Mesendoderm (in vitro differentiated cells): ENCODE measurements at regions not wholly inside any gene's neighbourhood (a gene's known extent, or its start where the extent isn't known, plus 50 kb on each side); places are given as distances from the start of the nearest gene placed in this dataset.

Experiments used
- DNase-seq: peaks from one replicate; pipeline ENCODE4 v3.0.0; 2013
- H2AK5ac ChIP-seq: 2 replicates; pipeline ENCODE4 v1.6.1; 2013; ENCODE audit warnings: low read length, inconsistent platforms
- H2BK120ac ChIP-seq: 2 replicates; pipeline ENCODE4 v1.6.1; 2013; ENCODE audit warnings: low read depth, mild to moderate bottlenecking, low read length, moderate library complexity, mixed read lengths
- H2BK15ac ChIP-seq: replicated peaks from 2 replicates; pipeline ENCODE4 v1.6.1; 2013; ENCODE audit warnings: low read depth, mild to moderate bottlenecking, moderate library complexity
- H2BK5ac ChIP-seq: 2 replicates; pipeline ENCODE4 v1.6.1; 2013; ENCODE audit warnings: low read length, inconsistent platforms
- H3K18ac ChIP-seq: 2 replicates; pipeline ENCODE4 v1.6.1; 2013; ENCODE audit warnings: mild to moderate bottlenecking, low read length, mixed read lengths
- H3K23ac ChIP-seq: one replicate; pipeline ENCODE4 v1.6.1; 2013; ENCODE audit warnings: low read length
- H3K27ac ChIP-seq: 2 replicates; pipeline ENCODE4 v1.5.1; 2013; ENCODE audit warnings: low read depth, mild to moderate bottlenecking, inconsistent platforms, low read length, moderate library complexity
- H3K27me3 ChIP-seq: 2 replicates; pipeline ENCODE4 v1.6.1; 2013; ENCODE audit warnings: low read length, control low read depth, mild to moderate bottlenecking, inconsistent platforms; ENCODE audit not compliant: insufficient read depth, poor library complexity
- H3K36me3 ChIP-seq: 2 replicates; pipeline ENCODE4 v1.6.1; 2013; ENCODE audit warnings: low read length, inconsistent platforms; ENCODE audit not compliant: control insufficient read depth, insufficient read depth
- H3K4ac ChIP-seq: one replicate; pipeline ENCODE4 v1.6.1; 2013; ENCODE audit warnings: low read depth, mild to moderate bottlenecking, low read length, moderate library complexity
- H3K4me1 ChIP-seq: 2 replicates; pipeline ENCODE4 v1.6.1; 2013; ENCODE audit warnings: low read depth, low read length, inconsistent platforms; ENCODE audit not compliant: control insufficient read depth
- H3K4me2 ChIP-seq: 2 replicates; pipeline ENCODE4 v1.6.1; 2013; ENCODE audit warnings: low read length
- H3K4me3 ChIP-seq: 2 replicates; pipeline ENCODE4 v1.5.1; 2013; ENCODE audit warnings: mild to moderate bottlenecking, low read length
- H3K56ac ChIP-seq: one replicate; pipeline ENCODE4 v1.6.1; 2013; ENCODE audit warnings: low read length
- H3K79me1 ChIP-seq: 2 replicates; pipeline ENCODE4 v1.6.1; 2013; ENCODE audit warnings: low read length, inconsistent platforms
- H3K79me2 ChIP-seq: 2 replicates; pipeline ENCODE4 v1.6.1; 2013; ENCODE audit warnings: mild to moderate bottlenecking, low read length; ENCODE audit not compliant: control insufficient read depth, insufficient read depth
- H3K9ac ChIP-seq: 2 replicates; pipeline ENCODE4 v1.6.1; 2013; ENCODE audit warnings: low read length, inconsistent platforms
- H4K5ac ChIP-seq: one replicate; pipeline ENCODE4 v1.6.1; 2013; ENCODE audit warnings: low read length
- H4K8ac ChIP-seq: one replicate; pipeline ENCODE4 v1.6.1; 2013; ENCODE audit warnings: low read depth, mild to moderate bottlenecking, control low read depth, low read length, moderate library complexity
- WGBS: extraction: QIAGEN DNeasy Blood & Tissue Kit; methylation state at CpG from one replicate; pipeline ENCODE4 v1.1.7; 2013; ENCODE audit warnings: low lambda C conversion rate, missing lambda C conversion rate; ENCODE audit not compliant: insufficient coverage; ENCODE audit errors: extremely low coverage; 5-methylcytosine and 5-hydroxymethylcytosine counted together

- H3K79me1 ChIP-seq, result no peaks in the 10 kb centered on the region
- WGBS, result no CpG with 5 or more reads among the region's 8 CpGs
- H2BK120ac ChIP-seq, result no peak overlapping the region
- no peak overlapping the region for H2BK15ac ChIP-seq
- H3K79me2 ChIP-seq, result no peaks in the 10 kb centered on the region
- H4K5ac ChIP-seq, result no peak overlapping the region
- no peak overlapping the region for H3K23ac ChIP-seq
- no peaks in the 10 kb centered on the region for H3K36me3 ChIP-seq
- no peak for DNase-seq
- no peak overlapping the region for H3K4me2 ChIP-seq
- no peak overlapping the region for H3K9ac ChIP-seq
- H3K4me1 ChIP-seq, result no peaks in the 10 kb centered on the region
- no peak overlapping the region for H2BK5ac ChIP-seq
- H3K4me3 ChIP-seq, result no peak overlapping the region
- H2AK5ac ChIP-seq, result no peak overlapping the region
- no peak overlapping the region for H3K18ac ChIP-seq
- no peak overlapping the region for H3K56ac ChIP-seq
- H3K27ac ChIP-seq, result no peak overlapping the region
- H3K27me3 ChIP-seq, result no peaks in the 10 kb centered on the region
- no peak overlapping the region for H3K4ac ChIP-seq
- H4K8ac ChIP-seq, result no peak overlapping the region
These were observed 299.6 kb upstream of the SP4 start for GRCh38 chr7:21128062-21128817.

DNA sequence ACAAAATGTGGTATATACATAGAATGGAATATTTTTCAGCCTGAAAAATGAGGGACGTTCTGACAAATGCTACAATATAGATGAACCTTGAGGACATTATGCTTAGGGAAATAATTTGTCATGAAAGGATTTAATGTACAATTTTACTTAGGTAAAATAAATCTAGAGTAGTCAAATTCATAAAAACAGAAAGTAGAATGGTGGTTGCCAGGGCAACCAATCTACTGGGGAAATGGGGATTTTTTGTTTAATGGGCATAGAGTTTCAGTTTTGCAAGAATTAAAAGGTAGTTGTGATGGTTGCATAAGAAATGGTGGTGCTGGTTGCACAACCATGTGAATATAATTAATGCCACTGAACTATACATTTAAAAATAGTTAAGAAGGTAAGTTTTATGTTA, 296.0 kb upstream of the SP4 start:
- Histone ChIP-seq H3K4me3 (no peak overlapping the region), H3K4ac (no peak overlapping the region), H4K8ac (no peak overlapping the region), H4K5ac (no peak overlapping the region), H3K4me1 (no peaks in the 10 kb centered on the region), H3K27ac (no peak overlapping the region), H3K18ac (no peak overlapping the region), H2BK15ac (no peak overlapping the region), H2BK5ac (no peak overlapping the region), H2BK120ac (no peak overlapping the region), H3K36me3 (no peaks in the 10 kb centered on the region), H3K9ac (no peak overlapping the region), H3K56ac (no peak overlapping the region), H3K79me2 (no peaks in the 10 kb centered on the region), H3K79me1 (no peaks in the 10 kb centered on the region), H3K23ac (no peak overlapping the region), H2AK5ac (no peak overlapping the region), H3K27me3 (no peaks in the 10 kb centered on the region), H3K4me2 (no peak overlapping the region)
- DNase-seq, result no peak
- no CpG with 5 or more reads among the region's 1 CpG for WGBS

DNA sequence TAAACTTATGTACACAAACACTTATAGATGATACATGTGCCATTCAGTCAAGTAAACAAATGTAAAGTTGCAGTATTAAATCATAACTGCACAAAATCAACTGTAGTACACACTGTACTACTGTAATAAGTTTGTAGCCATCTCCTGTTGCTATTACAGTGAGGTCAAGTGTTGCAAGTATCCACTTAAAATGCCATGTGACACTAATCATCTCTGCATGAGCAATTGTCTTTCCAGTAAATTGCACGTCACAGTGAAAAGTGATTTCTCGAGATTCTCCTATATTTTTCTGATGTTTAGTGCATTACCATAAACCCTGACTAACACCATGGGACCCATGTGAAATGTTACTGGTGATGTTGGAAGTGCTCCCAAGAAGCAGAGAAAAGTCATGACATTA, 293.3 kb upstream of the SP4 start:
- H3K4ac ChIP-seq, result no peak overlapping the region
- no peak overlapping the region for H3K56ac ChIP-seq
- H3K27ac ChIP-seq, result no peak overlapping the region
- no peak overlapping the region for H2BK120ac ChIP-seq
- H3K36me3 ChIP-seq, result no peaks in the 10 kb centered on the region
- H3K9ac ChIP-seq, result no peak overlapping the region
- H2AK5ac ChIP-seq, result no peak overlapping the region
- H3K4me1 ChIP-seq, result no peaks in the 10 kb centered on the region
- no peak for DNase-seq
- H4K8ac ChIP-seq, result no peak overlapping the region
- no peak overlapping the region for H3K18ac ChIP-seq
- no peak overlapping the region for H3K4me3 ChIP-seq
- no CpG with 5 or more reads among the region's 2 CpGs for WGBS
- no peaks in the 10 kb centered on the region for H3K79me1 ChIP-seq
- H3K4me2 ChIP-seq, result no peak overlapping the region
- no peaks in the 10 kb centered on the region for H3K79me2 ChIP-seq
- no peak overlapping the region for H2BK5ac ChIP-seq
- H3K23ac ChIP-seq, result no peak overlapping the region
- no peaks in the 10 kb centered on the region for H3K27me3 ChIP-seq
- H4K5ac ChIP-seq, result no peak overlapping the region
- no peak overlapping the region for H2BK15ac ChIP-seq

DNA sequence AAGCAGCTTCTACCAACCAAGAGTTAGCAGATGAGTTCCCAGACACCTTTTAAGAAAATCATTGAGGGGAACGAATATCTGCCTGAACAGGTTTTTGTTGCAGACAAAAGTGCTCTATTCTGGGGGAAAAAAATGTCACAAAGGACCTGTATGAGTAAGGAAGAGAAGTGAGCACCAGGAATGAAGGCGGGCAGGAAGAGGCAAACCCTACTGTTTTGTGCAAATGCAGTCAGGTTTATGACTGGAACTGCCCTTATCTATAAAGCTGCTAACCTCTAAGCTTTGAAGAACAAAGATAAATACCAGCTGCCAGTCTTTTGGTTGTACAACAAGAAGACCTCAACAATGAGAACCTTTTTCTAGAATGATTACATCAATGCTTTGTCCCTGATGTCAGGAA, 292.4 kb upstream of the SP4 start:
- Histone ChIP-seq H3K4me3 (no peak overlapping the region), H3K36me3 (no peaks in the 10 kb centered on the region), H3K18ac (no peak overlapping the region), H2BK15ac (no peak overlapping the region), H3K4me2 (no peak overlapping the region), H3K56ac (no peak overlapping the region), H3K4ac (no peak overlapping the region), H4K5ac (no peak overlapping the region), H2BK5ac (no peak overlapping the region), H2BK120ac (no peak overlapping the region), H4K8ac (no peak overlapping the region), H3K27me3 (no peaks in the 10 kb centered on the region), H3K27ac (no peak overlapping the region), H3K4me1 (no peaks in the 10 kb centered on the region), H3K79me1 (no peaks in the 10 kb centered on the region), H2AK5ac (no peak overlapping the region), H3K79me2 (no peaks in the 10 kb centered on the region), H3K23ac (no peak overlapping the region), H3K9ac (no peak overlapping the region)
- DNase-seq, result no peak
- WGBS, result no CpG with 5 or more reads among the region's 2 CpGs

DNA sequence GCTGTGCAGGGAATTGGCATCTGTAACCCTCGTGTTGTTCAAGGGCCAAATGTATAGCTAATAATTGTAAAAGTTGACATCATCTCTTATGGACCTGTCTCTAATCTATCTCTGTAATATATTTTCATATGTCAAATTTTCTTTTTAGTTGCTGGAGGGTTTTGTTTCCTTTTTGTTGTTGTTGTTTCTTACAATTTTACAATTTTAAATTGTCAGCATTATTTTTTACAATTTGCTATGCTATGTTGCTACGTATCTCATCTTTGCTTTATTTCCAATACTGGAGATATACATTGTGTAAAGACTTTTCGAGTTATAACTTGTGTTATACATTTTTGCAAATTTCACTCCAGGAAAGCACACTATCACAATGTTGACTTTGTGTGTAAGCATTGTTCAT, 290.2 kb upstream of the SP4 start:
- Histone ChIP-seq H3K27ac (no peak overlapping the region), H3K23ac (no peak overlapping the region), H3K4me2 (no peak overlapping the region), H4K5ac (no peak overlapping the region), H3K27me3 (no peaks in the 10 kb centered on the region), H3K4me1 (no peaks in the 10 kb centered on the region), H3K56ac (no peak overlapping the region), H2AK5ac (no peak overlapping the region), H3K9ac (no peak overlapping the region), H4K8ac (no peak overlapping the region), H2BK5ac (no peak overlapping the region), H3K4ac (no peak overlapping the region), H3K18ac (no peak overlapping the region), H3K36me3 (no peaks in the 10 kb centered on the region), H3K79me2 (no peaks in the 10 kb centered on the region), H2BK15ac (no peak overlapping the region), H3K4me3 (no peak overlapping the region), H3K79me1 (no peaks in the 10 kb centered on the region), H2BK120ac (no peak overlapping the region)
- DNase-seq, result no peak
- WGBS, result no CpG with 5 or more reads among the region's 3 CpGs

DNA sequence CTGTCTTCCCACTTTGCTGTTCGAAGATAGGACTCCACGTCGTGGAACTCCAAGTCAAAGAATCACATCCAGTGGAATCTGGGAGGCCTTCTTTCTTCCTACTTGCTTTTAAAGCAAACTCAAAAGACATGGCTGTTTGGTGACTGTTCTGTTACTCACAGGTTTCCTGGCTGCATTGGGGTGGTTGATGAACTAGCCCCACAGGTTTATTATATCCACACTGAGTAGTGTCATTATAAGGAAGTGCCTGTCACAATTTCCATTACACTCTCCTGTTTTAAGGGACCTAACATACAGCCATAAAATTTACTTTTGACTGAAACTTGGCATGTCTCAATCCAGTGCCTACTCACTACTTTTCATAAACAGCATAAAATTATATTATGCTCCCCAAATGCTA, 287.3 kb upstream of the SP4 start:
- no peak overlapping the region for H3K27ac ChIP-seq
- no peaks in the 10 kb centered on the region for H3K79me2 ChIP-seq
- no CpG with 5 or more reads among the region's 3 CpGs for WGBS
- no peak overlapping the region for H3K18ac ChIP-seq
- no peak overlapping the region for H4K5ac ChIP-seq
- H3K27me3 ChIP-seq, result no peaks in the 10 kb centered on the region
- no peak for DNase-seq
- H2AK5ac ChIP-seq, result no peak overlapping the region
- H2BK120ac ChIP-seq, result no peak overlapping the region
- H3K9ac ChIP-seq, result no peak overlapping the region
- H3K56ac ChIP-seq, result no peak overlapping the region
- H3K4ac ChIP-seq, result no peak overlapping the region
- H3K4me1 ChIP-seq, result no peaks in the 10 kb centered on the region
- no peaks in the 10 kb centered on the region for H3K36me3 ChIP-seq
- H3K79me1 ChIP-seq, result no peaks in the 10 kb centered on the region
- H3K4me2 ChIP-seq, result no peak overlapping the region
- no peak overlapping the region for H3K4me3 ChIP-seq
- H4K8ac ChIP-seq, result no peak overlapping the region
- no peak overlapping the region for H3K23ac ChIP-seq
- H2BK5ac ChIP-seq, result no peak overlapping the region
- no peak overlapping the region for H2BK15ac ChIP-seq
